Activated CD8-positive, alpha-beta T cell treated with anti-CD3 and anti-CD28 coated beads for 36 hours (primary cell): ENCODE measurements at regions not wholly inside any gene's neighbourhood (a gene's known extent, or its start where the extent isn't known, plus 50 kb on each side); places are given as distances from the start of the nearest gene placed in this dataset.

Source experiments
- ATAC-seq: fragments of 200-7000 bp; cut with Tn5 transposase; one replicate; pipeline ENCODE4 v1.10.0; 2021; ENCODE audit warnings: mild to moderate bottlenecking, moderate library complexity
- CTCF ChIA-PET: fragments of 350-600 bp; sonication (Branson Sonifier 250); formaldehyde crosslinking; loops from one replicate; lab custom pipeline; 2021; ENCODE audit warnings: antibody characterized with exemption; lab: Charles Lee
- POLR2A ChIA-PET: fragments of 350-600 bp; sonication (Branson Sonifier 250); formaldehyde crosslinking; loops from one replicate; lab custom pipeline; 2021; ENCODE audit warnings: antibody characterized with exemption; lab: Charles Lee
- DNase-seq: peaks from one replicate; pipeline ENCODE4 v3.0.0-alpha.2; 2020
- H3K27ac Mint-ChIP-seq: one replicate; pipeline ENCODE4 v1.8.0; 2021; ENCODE audit warnings: mild to moderate bottlenecking, mixed read lengths
- H3K27me3 Mint-ChIP-seq: one replicate; pipeline ENCODE4 v1.8.0; 2021; ENCODE audit warnings: mixed read lengths
- H3K36me3 Mint-ChIP-seq: one replicate; pipeline ENCODE4 v1.8.0; 2021; ENCODE audit warnings: low read depth, mixed read lengths
- H3K4me1 Mint-ChIP-seq: one replicate; pipeline ENCODE4 v1.8.0; 2021; ENCODE audit warnings: low read depth, mixed read lengths
- H3K4me3 Mint-ChIP-seq: one replicate; pipeline ENCODE4 v1.8.0; 2021; ENCODE audit warnings: mild to moderate bottlenecking, moderate library complexity, mixed read lengths
- H3K9me3 Mint-ChIP-seq: one replicate; pipeline ENCODE4 v1.8.0; 2021; ENCODE audit warnings: mixed read lengths
- intact Hi-C: fragments of 100-400 bp; cut with micrococcal nuclease; formaldehyde crosslinking; loops from one replicate; pipeline ENCODE4 v1.10.0; 2022
- TF ChIP-seq, protein P1 (sequence below): fragments of 200-600 bp; IDR thresholded peaks from one replicate; pipeline ENCODE4 v1.8.0; 2022; ENCODE audit warnings: antibody characterized with exemption, mild to moderate bottlenecking

- peak overlapping the region; percentile 74 for H3K27ac Mint-ChIP-seq
- TF ChIP-seq, protein P1, sequence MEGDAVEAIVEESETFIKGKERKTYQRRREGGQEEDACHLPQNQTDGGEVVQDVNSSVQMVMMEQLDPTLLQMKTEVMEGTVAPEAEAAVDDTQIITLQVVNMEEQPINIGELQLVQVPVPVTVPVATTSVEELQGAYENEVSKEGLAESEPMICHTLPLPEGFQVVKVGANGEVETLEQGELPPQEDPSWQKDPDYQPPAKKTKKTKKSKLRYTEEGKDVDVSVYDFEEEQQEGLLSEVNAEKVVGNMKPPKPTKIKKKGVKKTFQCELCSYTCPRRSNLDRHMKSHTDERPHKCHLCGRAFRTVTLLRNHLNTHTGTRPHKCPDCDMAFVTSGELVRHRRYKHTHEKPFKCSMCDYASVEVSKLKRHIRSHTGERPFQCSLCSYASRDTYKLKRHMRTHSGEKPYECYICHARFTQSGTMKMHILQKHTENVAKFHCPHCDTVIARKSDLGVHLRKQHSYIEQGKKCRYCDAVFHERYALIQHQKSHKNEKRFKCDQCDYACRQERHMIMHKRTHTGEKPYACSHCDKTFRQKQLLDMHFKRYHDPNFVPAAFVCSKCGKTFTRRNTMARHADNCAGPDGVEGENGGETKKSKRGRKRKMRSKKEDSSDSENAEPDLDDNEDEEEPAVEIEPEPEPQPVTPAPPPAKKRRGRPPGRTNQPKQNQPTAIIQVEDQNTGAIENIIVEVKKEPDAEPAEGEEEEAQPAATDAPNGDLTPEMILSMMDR: no peak
- ChIA-PET POLR2A (interaction anchor here (0.9 to 1.2 kb wide), 5 partner anchors 10 to 307 kb away, joined by 3 to 4 read pairs (median 3); partner anchors contain the start of gene BCOR), CTCF (interaction anchor here (1.0 to 2.3 kb wide), 4 partner anchors 15 to 297 kb away, joined by 3 to 6 read pairs (median 4); no protein-coding TSS in a partner anchor)
- ATAC-seq (no peak), DNase-seq (no peak)
- H3K36me3 Mint-ChIP-seq: peaks cover 2% of the 10 kb centered on the region
- H3K4me3 Mint-ChIP-seq: peak overlapping the region; percentile 67
- H3K27me3 Mint-ChIP-seq: no peaks in the 10 kb centered on the region
- intact Hi-C loops: no loop called here
- peaks cover 20% of the 10 kb centered on the region for H3K4me1 Mint-ChIP-seq
- H3K9me3 Mint-ChIP-seq: no peaks in the 10 kb centered on the region
Observed at GRCh38 chrX:40167233-40167849, 69.6 kb upstream of the BCOR start.

DNA sequence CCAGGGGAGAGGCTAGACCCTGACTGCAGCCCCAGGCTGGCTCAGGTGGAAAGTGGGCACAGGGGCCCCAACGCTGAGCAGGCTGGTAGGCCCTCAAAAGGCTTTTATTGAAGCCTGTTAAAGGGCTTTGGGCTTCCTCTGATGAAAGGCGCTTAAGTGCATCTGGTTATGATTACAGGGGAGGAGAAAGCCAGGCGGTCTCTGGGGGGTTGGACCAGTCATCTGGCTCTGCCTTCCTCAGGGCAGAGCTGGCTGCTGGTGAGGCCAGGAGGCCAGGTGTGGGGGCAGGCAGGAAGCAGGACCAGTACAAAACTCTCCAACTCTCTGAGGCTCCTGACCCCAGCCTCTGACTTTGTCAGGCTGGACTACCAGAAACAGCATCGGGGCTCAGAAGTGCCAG is 68.8 kb upstream of the BCOR start:
- ATAC-seq (peak; percentile 24), DNase-seq (no peak)
- H3K36me3 Mint-ChIP-seq: peaks cover 2% of the 10 kb centered on the region
- intact Hi-C loops: no loop called here
- peak overlapping the region; percentile 74 for H3K27ac Mint-ChIP-seq
- CTCF ChIA-PET: no interaction called here
- no peaks in the 10 kb centered on the region for H3K9me3 Mint-ChIP-seq
- no peaks in the 10 kb centered on the region for H3K27me3 Mint-ChIP-seq
- POLR2A ChIA-PET: interaction anchor here (0.9 to 1.3 kb wide), 2 partner anchors 13 to 69 kb away, joined by 3 to 4 read pairs; partner anchors contain the start of gene BCOR
- TF ChIP-seq, protein P1: no peak
- peak overlapping the region; percentile 67 for H3K4me3 Mint-ChIP-seq
- H3K4me1 Mint-ChIP-seq: peaks cover 20% of the 10 kb centered on the region

DNA sequence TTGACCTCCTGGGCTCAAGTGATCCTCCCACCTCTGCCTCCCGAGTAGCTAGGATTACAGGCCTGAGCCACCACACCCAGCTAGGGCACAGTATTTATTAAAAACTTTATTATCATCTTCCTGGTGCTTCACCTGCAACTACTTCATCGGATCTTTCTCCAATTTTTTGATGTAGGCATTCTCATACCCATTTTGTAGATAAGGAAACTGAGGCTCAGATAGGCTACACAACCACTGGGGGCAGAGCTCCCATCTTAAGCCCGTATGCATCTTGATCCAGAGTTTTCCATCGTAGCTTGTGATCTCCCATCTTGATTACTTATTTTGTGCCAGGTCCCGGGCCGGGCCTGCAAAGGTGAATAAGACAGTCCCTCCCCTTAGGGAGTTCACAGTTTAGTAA is 68.1 kb upstream of the BCOR start:
- Mint-ChIP-seq H3K9me3 (no peaks in the 10 kb centered on the region), H3K36me3 (peaks cover 2% of the 10 kb centered on the region), H3K27ac (no peak overlapping the region), H3K27me3 (no peaks in the 10 kb centered on the region), H3K4me3 (no peak overlapping the region), H3K4me1 (peaks cover 16% of the 10 kb centered on the region)
- no peak for DNase-seq
- no peak for ATAC-seq
- ChIA-PET CTCF (no interaction called here), POLR2A (interaction anchor here (0.9 to 1.3 kb wide), 2 partner anchors 12 to 68 kb away, joined by 3 to 4 read pairs; partner anchors contain the start of gene BCOR)
- intact Hi-C loops: no loop called here
- TF ChIP-seq, protein P1: no peak

GRCh38 chrX:40165206-40165605 is 67.4 kb upstream of the BCOR start:
- Mint-ChIP-seq H3K27me3 (no peaks in the 10 kb centered on the region), H3K27ac (no peak overlapping the region), H3K4me1 (peaks cover 14% of the 10 kb centered on the region), H3K36me3 (peaks cover 2% of the 10 kb centered on the region), H3K9me3 (no peaks in the 10 kb centered on the region), H3K4me3 (no peak overlapping the region)
- ATAC-seq (no peak), DNase-seq (no peak)
- TF ChIP-seq, protein P1: no peak
- intact Hi-C loops: no loop called here
- ChIA-PET POLR2A (interaction anchor here (1.3 to 1.4 kb wide), 2 partner anchors 11 to 12 kb away, joined by 3 to 4 read pairs; no protein-coding TSS in a partner anchor), CTCF (no interaction called here)

- ChIA-PET CTCF (no interaction called here), POLR2A (interaction anchor here (1.4 to 1.6 kb wide), 2 partner anchors 12 to 13 kb away, joined by 4 read pairs; no protein-coding TSS in a partner anchor)
- H3K9me3 Mint-ChIP-seq: no peaks in the 10 kb centered on the region
- ATAC-seq (no peak), DNase-seq (no peak)
- H3K4me1 Mint-ChIP-seq: peaks cover 14% of the 10 kb centered on the region
- H3K27ac Mint-ChIP-seq: no peak overlapping the region
- H3K36me3 Mint-ChIP-seq: peaks cover 2% of the 10 kb centered on the region
- TF ChIP-seq, protein P1: no peak
- no peaks in the 10 kb centered on the region for H3K27me3 Mint-ChIP-seq
- intact Hi-C loops: no loop called here
- H3K4me3 Mint-ChIP-seq: no peak overlapping the region
Observed at GRCh38 chrX:40164751-40165150, 67.0 kb upstream of the BCOR start.
